ENCODE measurements at regions not wholly inside any gene's neighbourhood (a gene's known extent, or its start where the extent isn't known, plus 50 kb on each side); places are given as distances from the start of the nearest gene placed in this dataset.

GRCh38 chr1:234697015-234697414 lies 87.0 kb upstream of the IRF2BP2 start (continued):
- TF ChIP-seq REST (IDR thresholded peaks at IDR 0.05; ENCODE audit: low read depth, low read length): no peak
- no peak for TF ChIP-seq TCF12 (IDR thresholded peaks at IDR 0.05)
- no peak for TF ChIP-seq MXI1 (IDR thresholded peaks at IDR 0.05; ENCODE audit: low read depth, low read length)
- no peak for TF ChIP-seq SIN3A (IDR thresholded peaks at IDR 0.05; ENCODE audit: borderline replicate concordance, low read depth, low read length)
- TF ChIP-seq IRF3 (IDR thresholded peaks at IDR 0.05; ENCODE audit: low read depth, low read length): no peak
- no peak for TF ChIP-seq MEF2A (IDR thresholded peaks at IDR 0.05; ENCODE audit: borderline replicate concordance, low read depth)
- TF ChIP-seq USF2 (IDR thresholded peaks at IDR 0.05; ENCODE audit: borderline replicate concordance, low read depth, low read length): no peak

GRCh38 chr1:234696148-234696576 lies 86.2 kb upstream of the IRF2BP2 start:
- Histone ChIP-seq H3K4me1 (ENCODE audit: control insufficient read depth in 1 of 2, insufficient read depth in 2 of 2, low read depth in 1 of 2, low read length in 1 of 2) (peaks cover 8 to 13% of the 10 kb centered on the region in 2 experiments), H4K20me1 (ENCODE audit: insufficient read depth) (no peaks in the 10 kb centered on the region), H3K9ac (no peak overlapping the region), H3K36me3 (replicated peaks in 1 of 2; ENCODE audit: control insufficient read depth in 1 of 2, insufficient read depth in 2 of 2, low read length in 1 of 2) (no peaks in the 10 kb centered on the region), H3K79me2 (ENCODE audit: insufficient read depth) (no peaks in the 10 kb centered on the region), H3K4me3 (ENCODE audit: low read depth in 2 of 2, low read length in 1 of 2) (no peak overlapping the region), H3F3A (replicated peaks; ENCODE audit: insufficient read depth) (peaks cover 5% of the 10 kb centered on the region), H2AFZ (ENCODE audit: low read depth) (no peak overlapping the region), H3K27me3 (ENCODE audit: insufficient read depth) (no peaks in the 10 kb centered on the region), H3K27ac (ENCODE audit: low read depth in 2 of 2, low read length in 1 of 2) (no peak overlapping the region), H3K9me3 (no peaks in the 10 kb centered on the region), H3K4me2 (no peak overlapping the region), H3K9me2 (no peaks in the 10 kb centered on the region)
- WGBS (ENCODE audit: low lambda C conversion rate): 91% methylated on average over 11 of the region's 11 CpGs
- POLR2A ChIA-PET: no interaction called here
- CTCF ChIA-PET: no interaction called here
- DNase-seq: no peak
- TF ChIP-seq RAD21 (IDR thresholded peaks at IDR 0.05; ENCODE audit: low read length) (no peak), CTCF (IDR thresholded peaks at IDR 0.05) (no peak), ZBTB33 (IDR thresholded peaks at IDR 0.05; ENCODE audit: borderline replicate concordance, low read depth) (no peak)

Measured in SK-N-SH (cell line).